WTC11 (cell line): ENCODE measurements at regions not wholly inside any gene's neighbourhood (a gene's known extent, or its start where the extent isn't known, plus 50 kb on each side); places are given as distances from the start of the nearest gene placed in this dataset.

Experiments
- ATAC-seq: fragments of 200-7000 bp; cut with Tn5 transposase; 2 replicates; pipeline ENCODE4 v1.10.0; 2021; ENCODE audit warnings: mild to moderate bottlenecking, moderate library complexity
- CTCF ChIA-PET: fragments of 300-600 bp; sonication (Branson Sonifier 250); formaldehyde crosslinking; loops from one replicate; lab custom pipeline; 2021; ENCODE audit warnings: antibody characterized with exemption; lab: Charles Lee
- POLR2A ChIA-PET: fragments of 350-600 bp; sonication (Branson Sonifier 250); formaldehyde crosslinking; loops from one replicate; lab custom pipeline; 2021; ENCODE audit warnings: antibody characterized with exemption; lab: Charles Lee
- DNase-seq: peaks from one replicate; pipeline ENCODE4 v3.0.0; 2021; ENCODE audit warnings: low spot score
- H3K27ac Mint-ChIP-seq: 2 replicates; pipeline ENCODE4 v1.8.0; 2021; ENCODE audit warnings: mixed read lengths
- H3K27me3 Mint-ChIP-seq: 2 replicates; pipeline ENCODE4 v1.8.0; 2021; ENCODE audit warnings: low read depth, mild to moderate bottlenecking, moderate library complexity, mixed read lengths
- H3K36me3 Mint-ChIP-seq: 2 replicates; pipeline ENCODE4 v1.8.0; 2021; ENCODE audit warnings: mixed read lengths
- H3K4me1 Mint-ChIP-seq: 2 replicates; pipeline ENCODE4 v1.8.0; 2022; ENCODE audit warnings: mixed read lengths
- H3K4me3 Mint-ChIP-seq: 2 replicates; pipeline ENCODE4 v1.8.0; 2021; ENCODE audit warnings: mild to moderate bottlenecking, moderate library complexity, mixed read lengths
- H3K9me3 Mint-ChIP-seq: 2 replicates; pipeline ENCODE4 v1.8.0; 2021; ENCODE audit warnings: mixed read lengths
- CBFB ChIP-seq: sonication (generic); formaldehyde crosslinking; IDR thresholded peaks from 2 replicates; pipeline ENCODE4 v1.8.1; 2022; ENCODE audit warnings: mild to moderate bottlenecking, low read depth, missing genetic modification reagents
- ESRRA ChIP-seq: sonication (generic); formaldehyde crosslinking; IDR thresholded peaks from 2 replicates; pipeline ENCODE4 v1.8.1; 2022; ENCODE audit warnings: mild to moderate bottlenecking, missing genetic modification reagents, borderline replicate concordance
- GRHL2 ChIP-seq: fragments of 250-450 bp; sonication (Bioruptor Pico); IDR thresholded peaks from 2 replicates; pipeline ENCODE4 v1.8.0; 2022; ENCODE audit warnings: mild to moderate bottlenecking, moderate library complexity; ENCODE audit not compliant: insufficient replicate concordance, severe bottlenecking
- HMGA2 ChIP-seq: fragments of 250-450 bp; sonication (Bioruptor Pico); IDR thresholded peaks from 2 replicates; pipeline ENCODE4 v1.4.0; 2021; ENCODE audit warnings: mild to moderate bottlenecking, moderate library complexity
- MYBL2 ChIP-seq: sonication (generic); formaldehyde crosslinking; IDR thresholded peaks from 2 replicates; pipeline ENCODE4 v1.8.1; 2023; ENCODE audit warnings: mild to moderate bottlenecking, moderate library complexity, missing genetic modification reagents
- NFE2L1 ChIP-seq: sonication (generic); formaldehyde crosslinking; IDR thresholded peaks from 2 replicates; pipeline ENCODE4 v1.8.1; 2023; ENCODE audit warnings: missing genetic modification reagents
- NFYB ChIP-seq: sonication (generic); formaldehyde crosslinking; conservative IDR thresholded peaks from 2 replicates; pipeline ENCODE4 v1.8.0; 2022; ENCODE audit warnings: low read depth, missing genetic modification reagents
- SMAD4 ChIP-seq: sonication (generic); formaldehyde crosslinking; IDR thresholded peaks from 2 replicates; pipeline ENCODE4 v1.8.0; 2022; ENCODE audit warnings: mild to moderate bottlenecking, missing genetic modification reagents
- TEAD1 ChIP-seq: sonication (generic); formaldehyde crosslinking; IDR thresholded peaks from 2 replicates; pipeline ENCODE4 v1.8.0; 2022; ENCODE audit warnings: mild to moderate bottlenecking, missing genetic modification reagents
- ZBTB21 ChIP-seq: sonication (generic); formaldehyde crosslinking; IDR thresholded peaks from 2 replicates; pipeline ENCODE4 v1.8.1; 2023; ENCODE audit warnings: mild to moderate bottlenecking, missing genetic modification reagents, borderline replicate concordance
- ZNF138 ChIP-seq: sonication (generic); formaldehyde crosslinking; conservative IDR thresholded peaks from 2 replicates; pipeline ENCODE4 v1.8.1; 2022; ENCODE audit warnings: mild to moderate bottlenecking, moderate library complexity, missing genetic modification reagents
- ZNF671 ChIP-seq: fragments of 250-450 bp; sonication (Bioruptor Pico); IDR thresholded peaks from 2 replicates; pipeline ENCODE4 v1.8.0; 2021; ENCODE audit warnings: mild to moderate bottlenecking
- TF ChIP-seq, protein P1 (sequence below): fragments of 250-450 bp; sonication (Bioruptor Pico); IDR thresholded peaks from 2 replicates; pipeline ENCODE4 v1.9.0; 2021; ENCODE audit warnings: moderate library complexity, mild to moderate bottlenecking, inconsistent platforms, borderline replicate concordance
- TF ChIP-seq, protein P2 (sequence below): fragments of 250-450 bp; sonication (Bioruptor Pico); IDR thresholded peaks from 2 replicates; pipeline ENCODE4 v1.9.0; 2021; ENCODE audit warnings: mild to moderate bottlenecking
- TF ChIP-seq, protein P3 (sequence below): sonication (generic); formaldehyde crosslinking; IDR thresholded peaks from 2 replicates; pipeline ENCODE4 v1.8.1; 2022; ENCODE audit warnings: missing genetic modification reagents, borderline replicate concordance
- TF ChIP-seq, protein P4 (sequence below): sonication (generic); formaldehyde crosslinking; IDR thresholded peaks from 2 replicates; pipeline ENCODE4 v1.8.1; 2023; ENCODE audit warnings: mild to moderate bottlenecking, missing genetic modification reagents, borderline replicate concordance
- TF ChIP-seq, protein P5 (sequence below): sonication (generic); formaldehyde crosslinking; IDR thresholded peaks from 2 replicates; pipeline ENCODE4 v1.8.0; 2023; ENCODE audit warnings: mild to moderate bottlenecking, missing genetic modification reagents
- TF ChIP-seq, protein P6 (sequence below): sonication (generic); formaldehyde crosslinking; conservative IDR thresholded peaks from 2 replicates; pipeline ENCODE4 v1.8.1; 2022; ENCODE audit warnings: mild to moderate bottlenecking, missing genetic modification reagents
- TF ChIP-seq, protein P7 (sequence below): sonication (generic); formaldehyde crosslinking; conservative IDR thresholded peaks from 2 replicates; pipeline ENCODE4 v1.8.1; 2023; ENCODE audit warnings: mild to moderate bottlenecking, low read depth, missing genetic modification reagents, moderate library complexity

DNA sequence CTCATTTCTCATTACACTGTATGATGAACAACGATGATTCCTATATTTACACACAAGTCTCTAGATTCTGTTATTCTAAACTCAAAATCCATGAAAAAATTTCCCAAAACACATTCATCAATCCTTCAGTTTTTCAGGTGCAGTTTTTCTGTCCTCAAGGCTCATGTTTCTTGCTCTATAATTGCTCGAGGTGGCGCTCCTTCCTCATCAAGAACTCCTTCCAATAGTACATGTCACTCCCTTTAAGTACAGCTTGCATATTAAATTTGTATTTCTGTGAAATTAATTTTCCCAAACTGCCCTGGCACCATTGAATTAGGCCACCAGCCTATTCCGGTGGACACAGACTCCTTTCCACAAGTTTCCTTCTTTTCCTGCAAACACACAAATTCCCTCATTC is 188.7 kb upstream of the MINDY3 start:
- TF ChIP-seq HMGA2 (CRISPR knock-in tag) (no peak), TEAD1 (CRISPR knock-in tag) (no peak), ZNF138 (CRISPR knock-in tag) (no peak), NFE2L1 (CRISPR knock-in tag) (no peak), ZBTB21 (no peak), MYBL2 (no peak), ZNF671 (no peak), NFYB (CRISPR knock-in tag) (no peak), GRHL2 (no peak), ESRRA (CRISPR knock-in tag) (no peak), SMAD4 (CRISPR knock-in tag) (no peak), CBFB (CRISPR knock-in tag) (no peak)
- TF ChIP-seq, protein P1, sequence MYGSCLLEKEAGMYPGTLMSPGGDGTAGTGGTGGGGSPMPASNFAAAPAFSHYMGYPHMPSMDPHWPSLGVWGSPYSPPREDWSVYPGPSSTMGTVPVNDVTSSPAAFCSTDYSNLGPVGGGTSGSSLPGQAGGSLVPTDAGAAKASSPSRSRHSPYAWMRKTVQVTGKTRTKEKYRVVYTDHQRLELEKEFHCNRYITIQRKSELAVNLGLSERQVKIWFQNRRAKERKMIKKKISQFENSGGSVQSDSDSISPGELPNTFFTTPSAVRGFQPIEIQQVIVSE (CRISPR knock-in tag): no peak
- TF ChIP-seq, protein P2, sequence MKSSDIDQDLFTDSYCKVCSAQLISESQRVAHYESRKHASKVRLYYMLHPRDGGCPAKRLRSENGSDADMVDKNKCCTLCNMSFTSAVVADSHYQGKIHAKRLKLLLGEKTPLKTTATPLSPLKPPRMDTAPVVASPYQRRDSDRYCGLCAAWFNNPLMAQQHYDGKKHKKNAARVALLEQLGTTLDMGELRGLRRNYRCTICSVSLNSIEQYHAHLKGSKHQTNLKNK (CRISPR knock-in tag): no peak
- TF ChIP-seq, protein P3, sequence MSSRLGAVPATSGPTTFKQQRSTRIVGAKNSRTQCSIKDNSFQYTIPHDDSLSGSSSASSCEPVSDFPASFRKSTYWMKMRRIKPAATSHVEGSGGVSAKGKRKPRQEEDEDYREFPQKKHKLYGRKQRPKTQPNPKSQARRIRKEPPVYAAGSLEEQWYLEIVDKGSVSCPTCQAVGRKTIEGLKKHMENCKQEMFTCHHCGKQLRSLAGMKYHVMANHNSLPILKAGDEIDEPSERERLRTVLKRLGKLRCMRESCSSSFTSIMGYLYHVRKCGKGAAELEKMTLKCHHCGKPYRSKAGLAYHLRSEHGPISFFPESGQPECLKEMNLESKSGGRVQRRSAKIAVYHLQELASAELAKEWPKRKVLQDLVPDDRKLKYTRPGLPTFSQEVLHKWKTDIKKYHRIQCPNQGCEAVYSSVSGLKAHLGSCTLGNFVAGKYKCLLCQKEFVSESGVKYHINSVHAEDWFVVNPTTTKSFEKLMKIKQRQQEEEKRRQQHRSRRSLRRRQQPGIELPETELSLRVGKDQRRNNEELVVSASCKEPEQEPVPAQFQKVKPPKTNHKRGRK (CRISPR knock-in tag): no peak
- TF ChIP-seq, protein P4, sequence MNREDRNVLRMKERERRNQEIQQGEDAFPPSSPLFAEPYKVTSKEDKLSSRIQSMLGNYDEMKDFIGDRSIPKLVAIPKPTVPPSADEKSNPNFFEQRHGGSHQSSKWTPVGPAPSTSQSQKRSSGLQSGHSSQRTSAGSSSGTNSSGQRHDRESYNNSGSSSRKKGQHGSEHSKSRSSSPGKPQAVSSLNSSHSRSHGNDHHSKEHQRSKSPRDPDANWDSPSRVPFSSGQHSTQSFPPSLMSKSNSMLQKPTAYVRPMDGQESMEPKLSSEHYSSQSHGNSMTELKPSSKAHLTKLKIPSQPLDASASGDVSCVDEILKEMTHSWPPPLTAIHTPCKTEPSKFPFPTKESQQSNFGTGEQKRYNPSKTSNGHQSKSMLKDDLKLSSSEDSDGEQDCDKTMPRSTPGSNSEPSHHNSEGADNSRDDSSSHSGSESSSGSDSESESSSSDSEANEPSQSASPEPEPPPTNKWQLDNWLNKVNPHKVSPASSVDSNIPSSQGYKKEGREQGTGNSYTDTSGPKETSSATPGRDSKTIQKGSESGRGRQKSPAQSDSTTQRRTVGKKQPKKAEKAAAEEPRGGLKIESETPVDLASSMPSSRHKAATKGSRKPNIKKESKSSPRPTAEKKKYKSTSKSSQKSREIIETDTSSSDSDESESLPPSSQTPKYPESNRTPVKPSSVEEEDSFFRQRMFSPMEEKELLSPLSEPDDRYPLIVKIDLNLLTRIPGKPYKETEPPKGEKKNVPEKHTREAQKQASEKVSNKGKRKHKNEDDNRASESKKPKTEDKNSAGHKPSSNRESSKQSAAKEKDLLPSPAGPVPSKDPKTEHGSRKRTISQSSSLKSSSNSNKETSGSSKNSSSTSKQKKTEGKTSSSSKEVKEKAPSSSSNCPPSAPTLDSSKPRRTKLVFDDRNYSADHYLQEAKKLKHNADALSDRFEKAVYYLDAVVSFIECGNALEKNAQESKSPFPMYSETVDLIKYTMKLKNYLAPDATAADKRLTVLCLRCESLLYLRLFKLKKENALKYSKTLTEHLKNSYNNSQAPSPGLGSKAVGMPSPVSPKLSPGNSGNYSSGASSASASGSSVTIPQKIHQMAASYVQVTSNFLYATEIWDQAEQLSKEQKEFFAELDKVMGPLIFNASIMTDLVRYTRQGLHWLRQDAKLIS (CRISPR knock-in tag): no peak
- TF ChIP-seq, protein P5, sequence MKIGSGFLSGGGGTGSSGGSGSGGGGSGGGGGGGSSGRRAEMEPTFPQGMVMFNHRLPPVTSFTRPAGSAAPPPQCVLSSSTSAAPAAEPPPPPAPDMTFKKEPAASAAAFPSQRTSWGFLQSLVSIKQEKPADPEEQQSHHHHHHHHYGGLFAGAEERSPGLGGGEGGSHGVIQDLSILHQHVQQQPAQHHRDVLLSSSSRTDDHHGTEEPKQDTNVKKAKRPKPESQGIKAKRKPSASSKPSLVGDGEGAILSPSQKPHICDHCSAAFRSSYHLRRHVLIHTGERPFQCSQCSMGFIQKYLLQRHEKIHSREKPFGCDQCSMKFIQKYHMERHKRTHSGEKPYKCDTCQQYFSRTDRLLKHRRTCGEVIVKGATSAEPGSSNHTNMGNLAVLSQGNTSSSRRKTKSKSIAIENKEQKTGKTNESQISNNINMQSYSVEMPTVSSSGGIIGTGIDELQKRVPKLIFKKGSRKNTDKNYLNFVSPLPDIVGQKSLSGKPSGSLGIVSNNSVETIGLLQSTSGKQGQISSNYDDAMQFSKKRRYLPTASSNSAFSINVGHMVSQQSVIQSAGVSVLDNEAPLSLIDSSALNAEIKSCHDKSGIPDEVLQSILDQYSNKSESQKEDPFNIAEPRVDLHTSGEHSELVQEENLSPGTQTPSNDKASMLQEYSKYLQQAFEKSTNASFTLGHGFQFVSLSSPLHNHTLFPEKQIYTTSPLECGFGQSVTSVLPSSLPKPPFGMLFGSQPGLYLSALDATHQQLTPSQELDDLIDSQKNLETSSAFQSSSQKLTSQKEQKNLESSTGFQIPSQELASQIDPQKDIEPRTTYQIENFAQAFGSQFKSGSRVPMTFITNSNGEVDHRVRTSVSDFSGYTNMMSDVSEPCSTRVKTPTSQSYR: no peak
- TF ChIP-seq, protein P6, sequence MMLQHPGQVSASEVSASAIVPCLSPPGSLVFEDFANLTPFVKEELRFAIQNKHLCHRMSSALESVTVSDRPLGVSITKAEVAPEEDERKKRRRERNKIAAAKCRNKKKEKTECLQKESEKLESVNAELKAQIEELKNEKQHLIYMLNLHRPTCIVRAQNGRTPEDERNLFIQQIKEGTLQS (CRISPR knock-in tag): no peak
- TF ChIP-seq, protein P7, sequence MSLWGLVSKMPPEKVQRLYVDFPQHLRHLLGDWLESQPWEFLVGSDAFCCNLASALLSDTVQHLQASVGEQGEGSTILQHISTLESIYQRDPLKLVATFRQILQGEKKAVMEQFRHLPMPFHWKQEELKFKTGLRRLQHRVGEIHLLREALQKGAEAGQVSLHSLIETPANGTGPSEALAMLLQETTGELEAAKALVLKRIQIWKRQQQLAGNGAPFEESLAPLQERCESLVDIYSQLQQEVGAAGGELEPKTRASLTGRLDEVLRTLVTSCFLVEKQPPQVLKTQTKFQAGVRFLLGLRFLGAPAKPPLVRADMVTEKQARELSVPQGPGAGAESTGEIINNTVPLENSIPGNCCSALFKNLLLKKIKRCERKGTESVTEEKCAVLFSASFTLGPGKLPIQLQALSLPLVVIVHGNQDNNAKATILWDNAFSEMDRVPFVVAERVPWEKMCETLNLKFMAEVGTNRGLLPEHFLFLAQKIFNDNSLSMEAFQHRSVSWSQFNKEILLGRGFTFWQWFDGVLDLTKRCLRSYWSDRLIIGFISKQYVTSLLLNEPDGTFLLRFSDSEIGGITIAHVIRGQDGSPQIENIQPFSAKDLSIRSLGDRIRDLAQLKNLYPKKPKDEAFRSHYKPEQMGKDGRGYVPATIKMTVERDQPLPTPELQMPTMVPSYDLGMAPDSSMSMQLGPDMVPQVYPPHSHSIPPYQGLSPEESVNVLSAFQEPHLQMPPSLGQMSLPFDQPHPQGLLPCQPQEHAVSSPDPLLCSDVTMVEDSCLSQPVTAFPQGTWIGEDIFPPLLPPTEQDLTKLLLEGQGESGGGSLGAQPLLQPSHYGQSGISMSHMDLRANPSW (CRISPR knock-in tag): no peak
- TF ChIP-seq, all 79 proteins: peak for 0
- ATAC-seq (no peak), DNase-seq (no peak)
- Mint-ChIP-seq H3K36me3 (no peaks in the 10 kb centered on the region), H3K27me3 (no peaks in the 10 kb centered on the region), H3K4me1 (peaks cover 4% of the 10 kb centered on the region; the same call in 1 of the 2 replicates), H3K27ac (no peak overlapping the region), H3K9me3 (no peaks in the 10 kb centered on the region), H3K4me3 (no peak overlapping the region)
- ChIA-PET CTCF (interaction anchor here (1.0 kb wide), 1 partner anchor 71 kb away, joined by 3 read pairs; no protein-coding TSS in a partner anchor), POLR2A (no interaction called here)
